IMR-90 (cell line): ENCODE measurements at regions not wholly inside any gene's neighbourhood (a gene's known extent, or its start where the extent isn't known, plus 50 kb on each side); places are given as distances from the start of the nearest gene placed in this dataset.

Source experiments
- ATAC-seq: fragments of 200-7000 bp; cut with Tn5 transposase; 2 replicates; pipeline ENCODE4 v1.9.1; 2020; ENCODE audit warnings: low read depth, mild to moderate bottlenecking, moderate library complexity
- BruUV-seq: library from RNA; stranded (reverse); fragments of 400-500 nt; replicated peaks from 2 replicates; lab custom pipeline; 2021; lab: Mats Ljungman, UMichigan
- CTCF ChIA-PET: fragments of 300-600 bp; formaldehyde crosslinking; extraction: SDS; loops from one replicate; lab custom pipeline; 2021; ENCODE audit warnings: antibody characterized with exemption; lab: Yijun Ruan, JAX
- POLR2A ChIA-PET: fragments of 300-600 bp; sonication (Branson Sonifier 250); formaldehyde crosslinking; loops from one replicate; lab custom pipeline; 2022; ENCODE audit warnings: antibody characterized with exemption; ENCODE audit not compliant: unreplicated experiment; lab: Charles Lee
- DNase-seq: peaks from one replicate; pipeline ENCODE4 v3.0.0; 2013
- H2AFZ ChIP-seq: replicated peaks from 2 replicates; pipeline ENCODE3; 2013; ENCODE audit warnings: low read length, mild to moderate bottlenecking; ENCODE audit not compliant: poor library complexity
- H2AK5ac ChIP-seq: 2 replicates; pipeline ENCODE4 v1.6.1; 2013; ENCODE audit warnings: low read depth, low read length, inconsistent platforms
- H2AK9ac ChIP-seq: replicated peaks from 2 replicates; pipeline ENCODE3; 2013; ENCODE audit warnings: mild to moderate bottlenecking, low read depth, low read length, moderate library complexity; ENCODE audit not compliant: poor library complexity
- H2BK120ac ChIP-seq: 2 replicates; pipeline ENCODE4 v1.6.1; 2013; ENCODE audit warnings: low read depth, low read length, inconsistent platforms
- H2BK15ac ChIP-seq: 3 replicates; pipeline ENCODE4 v1.6.1; 2013; ENCODE audit warnings: low read depth, low read length, inconsistent platforms
- H2BK20ac ChIP-seq: 2 replicates; pipeline ENCODE4 v1.6.1; 2013; ENCODE audit warnings: low read depth, mild to moderate bottlenecking, inconsistent platforms, low read length, moderate library complexity
- H2BK5ac ChIP-seq: 2 replicates; pipeline ENCODE4 v1.6.1; 2013; ENCODE audit warnings: mild to moderate bottlenecking, low read depth, low read length, inconsistent platforms; ENCODE audit not compliant: poor library complexity, severe bottlenecking
- H3K14ac ChIP-seq: replicated peaks from 2 replicates; pipeline ENCODE4 v1.6.1; 2013; ENCODE audit warnings: low read depth, low read length, inconsistent platforms
- H3K18ac ChIP-seq: 2 replicates; pipeline ENCODE4 v1.6.1; 2013; ENCODE audit warnings: low read depth, low read length, control low read depth
- H3K23ac ChIP-seq: 2 replicates; pipeline ENCODE4 v1.6.1; 2013; ENCODE audit warnings: low read depth, low read length, inconsistent platforms
- H3K27ac ChIP-seq: 2 replicates; pipeline ENCODE4 v1.5.1; 2013; ENCODE audit warnings: mild to moderate bottlenecking, control low read depth, low read length; ENCODE audit not compliant: insufficient read depth
- H3K27me3 ChIP-seq: 2 replicates; pipeline ENCODE4 v1.6.1; 2013; ENCODE audit warnings: low read length; ENCODE audit not compliant: control insufficient read depth, insufficient read depth
- H3K36me3 ChIP-seq: 2 replicates; pipeline ENCODE4 v1.6.1; 2013; ENCODE audit warnings: low read length, mixed read lengths; ENCODE audit not compliant: control insufficient read depth, insufficient read depth
- H3K4ac ChIP-seq: 2 replicates; pipeline ENCODE4 v1.6.1; 2013; ENCODE audit warnings: low read depth, low read length, inconsistent platforms
- H3K4me1 ChIP-seq: 2 replicates; pipeline ENCODE4 v1.6.1; 2013; ENCODE audit warnings: low read length, mixed read lengths; ENCODE audit not compliant: control insufficient read depth, insufficient read depth
- H3K4me2 ChIP-seq: 2 replicates; pipeline ENCODE4 v1.6.1; 2013; ENCODE audit warnings: low read depth, mild to moderate bottlenecking, control low read depth, low read length, moderate library complexity
- H3K4me3 ChIP-seq: 2 replicates; pipeline ENCODE4 v1.5.1; 2013; ENCODE audit warnings: low read depth, mild to moderate bottlenecking, control low read depth, low read length, moderate library complexity; ENCODE audit not compliant: insufficient read depth
- H3K56ac ChIP-seq: 2 replicates; pipeline ENCODE4 v1.6.1; 2013; ENCODE audit warnings: low read length, inconsistent platforms; ENCODE audit not compliant: insufficient read depth; ENCODE audit errors: extremely low read depth
- H3K79me1 ChIP-seq, 2 experiments: 2 replicates each; pipeline ENCODE4 v1.6.1; 2013; ENCODE audit warnings: low read length in 2 of 2, inconsistent platforms in 1 of 2, low read depth in 1 of 2
- H3K9ac ChIP-seq: 2 replicates; pipeline ENCODE4 v1.6.1; 2013; ENCODE audit warnings: low read depth, low read length, control low read depth
- H3K9me1 ChIP-seq: 2 replicates; pipeline ENCODE4 v1.6.1; 2013; ENCODE audit warnings: low read length, inconsistent platforms; ENCODE audit not compliant: insufficient read depth
- H3K9me3 ChIP-seq: 2 replicates; pipeline ENCODE4 v1.6.1; 2013; ENCODE audit warnings: low read length; ENCODE audit not compliant: control insufficient read depth, insufficient read depth
- H4K20me1 ChIP-seq: 2 replicates; pipeline ENCODE4 v1.6.1; 2013; ENCODE audit warnings: low read length, inconsistent platforms; ENCODE audit not compliant: insufficient read depth
- H4K5ac ChIP-seq: 2 replicates; pipeline ENCODE4 v1.6.1; 2013; ENCODE audit warnings: mild to moderate bottlenecking, low read depth, low read length, control low read depth
- H4K8ac ChIP-seq, 2 experiments: 2 replicates each; pipeline ENCODE4 v1.6.1; 2013; ENCODE audit warnings: low read depth in 2 of 2, low read length in 2 of 2, control low read depth in 1 of 2, inconsistent platforms in 1 of 2
- H4K91ac ChIP-seq: 2 replicates; pipeline ENCODE4 v1.6.1; 2013; ENCODE audit warnings: low read depth, low read length, inconsistent platforms; ENCODE audit not compliant: insufficient read depth
- BHLHE40 ChIP-seq: fragments of 150-350 bp; IDR thresholded peaks from 2 replicates; pipeline ENCODE4 v1.6.1; 2016; ENCODE audit warnings: mild to moderate bottlenecking, low read depth, low read length
- CEBPB ChIP-seq: IDR thresholded peaks from 2 replicates; pipeline ENCODE4 v1.6.1; 2012; ENCODE audit warnings: low read depth, low read length, improper control_type of control experiment
- CTCF ChIP-seq: conservative IDR thresholded peaks from 2 replicates; pipeline ENCODE4 v1.5.1; 2012; ENCODE audit warnings: mild to moderate bottlenecking, low read depth, low read length, improper control_type of control experiment
- FOS ChIP-seq: fragments of 150-350 bp; IDR thresholded peaks from 2 replicates; pipeline ENCODE4 v1.6.1; 2016; ENCODE audit warnings: low read depth, low read length
- MAZ ChIP-seq: IDR thresholded peaks from 2 replicates; pipeline ENCODE4 v1.6.1; 2012; ENCODE audit warnings: low read depth, mild to moderate bottlenecking, low read length, improper control_type of control experiment, moderate library complexity, borderline replicate concordance
- MXI1 ChIP-seq: IDR thresholded peaks from 2 replicates; pipeline ENCODE4 v1.6.1; 2012; ENCODE audit warnings: low read depth, mild to moderate bottlenecking, low read length, moderate library complexity, borderline replicate concordance
- NFE2L2 ChIP-seq: fragments of 150-350 bp; IDR thresholded peaks from 2 replicates; pipeline ENCODE4 v1.6.1; 2016; ENCODE audit warnings: low read depth, mild to moderate bottlenecking, low read length
- POLR2A ChIP-seq: IDR thresholded peaks from 2 replicates; pipeline ENCODE4 v1.6.1; 2012; ENCODE audit warnings: mild to moderate bottlenecking, low read depth, low read length
- RFX5 ChIP-seq: IDR thresholded peaks from 2 replicates; pipeline ENCODE4 v1.8.0; 2012; ENCODE audit warnings: low read depth, mild to moderate bottlenecking, low read length, moderate library complexity
- SMC3 ChIP-seq: fragments of 150-350 bp; IDR thresholded peaks from 2 replicates; pipeline ENCODE4 v1.6.1; 2016; ENCODE audit warnings: low read depth, mild to moderate bottlenecking, antibody characterized with exemption, low read length, moderate library complexity
- WGBS, 2 experiments: methylation state at CpG; one replicate each; pipeline versions ENCODE4 v1.1.5 to v1.1.7; 2013; ENCODE audit warnings: missing lambda C conversion rate in 2 of 2; ENCODE audit not compliant: insufficient read length in 1 of 2; ENCODE audit errors: extremely low coverage in 2 of 2; 5-methylcytosine and 5-hydroxymethylcytosine counted together
- dilution Hi-C: fragments of 300-500 bp; cut with HindIII; formaldehyde crosslinking; loops from one replicate; pipeline ENCODE4 v1.14.3; 2018; ENCODE audit warnings: low sequenced_read_pairs; ENCODE audit not compliant: unreplicated experiment
- in situ Hi-C: fragments of 300-500 bp; cut with MboI; formaldehyde crosslinking; loops from 3 replicates; pipeline ENCODE4 v1.14.3; 2019; ENCODE audit warnings: low sequenced_read_pairs, inconsistent platforms, mixed read lengths
- intact Hi-C: fragments of 100-400 bp; cut with micrococcal nuclease; formaldehyde crosslinking; loops from 2 replicates; pipeline ENCODE4 v1.10.0; 2022
- TF ChIP-seq, protein P1 (sequence below): fragments of 150-350 bp; IDR thresholded peaks from 2 replicates; pipeline ENCODE4 v1.6.1; 2017; ENCODE audit warnings: mild to moderate bottlenecking, antibody characterized with exemption, low read length, low read depth
- TF ChIP-seq, protein P2 (sequence below): fragments of 150-350 bp; IDR thresholded peaks from 2 replicates; pipeline ENCODE4 v1.6.1; 2016; ENCODE audit warnings: low read depth, mild to moderate bottlenecking, low read length, moderate library complexity, borderline replicate concordance

DNA sequence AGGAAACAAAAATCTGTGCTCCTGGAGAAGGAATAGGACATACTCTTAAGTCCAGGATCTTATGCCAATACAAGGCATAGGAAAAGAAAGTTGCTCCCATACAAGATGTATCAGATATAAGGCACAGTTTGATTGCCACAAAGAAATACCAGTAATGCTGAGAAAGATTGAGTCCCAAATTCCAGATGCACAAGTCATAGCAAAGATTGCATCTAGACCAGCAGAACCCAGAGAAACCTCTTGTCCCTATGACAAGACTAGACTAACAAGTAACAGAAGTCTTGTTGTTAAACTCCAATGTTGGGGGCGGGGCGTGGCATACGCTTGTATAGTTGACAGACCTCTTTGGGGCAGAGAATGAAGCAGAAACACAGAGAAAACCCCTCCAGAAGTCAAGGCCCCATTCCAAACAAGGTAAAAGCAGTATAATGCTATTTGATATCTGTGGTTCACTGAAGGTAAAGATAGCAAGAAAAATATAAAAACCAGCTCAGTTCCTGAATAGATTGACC lies 671.5 kb upstream of the GRIA3 start:
- H3K4ac ChIP-seq: no peak overlapping the region
- no peaks in the 10 kb centered on the region for H4K20me1 ChIP-seq
- no peak overlapping the region for H3K27ac ChIP-seq
- H3K14ac ChIP-seq: no peak overlapping the region
- POLR2A ChIA-PET: no interaction called here
- WGBS, 2 experiments: no CpG with 5 or more reads among the region's 3 CpGs
- no peak overlapping the region for H2BK20ac ChIP-seq
- no peak overlapping the region for H3K4me3 ChIP-seq
- no peak overlapping the region for H2BK120ac ChIP-seq
- H3K9me3 ChIP-seq: no peaks in the 10 kb centered on the region
- intact Hi-C loops (no loop called here), in situ Hi-C loops (no loop called here), dilution Hi-C loops (no loop called here)
- H2BK15ac ChIP-seq: no peak overlapping the region
- no peak overlapping the region for H2AK5ac ChIP-seq
- no peak overlapping the region for H2AFZ ChIP-seq
- TF ChIP-seq CTCF (no peak), MXI1 (no peak), BHLHE40 (no peak), CEBPB (no peak), NFE2L2 (no peak), RFX5 (no peak), SMC3 (no peak), POLR2A (no peak), MAZ (no peak), FOS (no peak)
- TF ChIP-seq, protein P1, sequence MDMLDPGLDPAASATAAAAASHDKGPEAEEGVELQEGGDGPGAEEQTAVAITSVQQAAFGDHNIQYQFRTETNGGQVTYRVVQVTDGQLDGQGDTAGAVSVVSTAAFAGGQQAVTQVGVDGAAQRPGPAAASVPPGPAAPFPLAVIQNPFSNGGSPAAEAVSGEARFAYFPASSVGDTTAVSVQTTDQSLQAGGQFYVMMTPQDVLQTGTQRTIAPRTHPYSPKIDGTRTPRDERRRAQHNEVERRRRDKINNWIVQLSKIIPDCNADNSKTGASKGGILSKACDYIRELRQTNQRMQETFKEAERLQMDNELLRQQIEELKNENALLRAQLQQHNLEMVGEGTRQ: no peak
- TF ChIP-seq, protein P2, sequence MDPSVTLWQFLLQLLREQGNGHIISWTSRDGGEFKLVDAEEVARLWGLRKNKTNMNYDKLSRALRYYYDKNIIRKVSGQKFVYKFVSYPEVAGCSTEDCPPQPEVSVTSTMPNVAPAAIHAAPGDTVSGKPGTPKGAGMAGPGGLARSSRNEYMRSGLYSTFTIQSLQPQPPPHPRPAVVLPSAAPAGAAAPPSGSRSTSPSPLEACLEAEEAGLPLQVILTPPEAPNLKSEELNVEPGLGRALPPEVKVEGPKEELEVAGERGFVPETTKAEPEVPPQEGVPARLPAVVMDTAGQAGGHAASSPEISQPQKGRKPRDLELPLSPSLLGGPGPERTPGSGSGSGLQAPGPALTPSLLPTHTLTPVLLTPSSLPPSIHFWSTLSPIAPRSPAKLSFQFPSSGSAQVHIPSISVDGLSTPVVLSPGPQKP: no peak
- no peak overlapping the region for H2AK9ac ChIP-seq
- H3K4me1 ChIP-seq: no peaks in the 10 kb centered on the region
- no peak for ATAC-seq
- no peak overlapping the region for H3K4me2 ChIP-seq
- H3K56ac ChIP-seq: no peak overlapping the region
- CTCF ChIA-PET: no interaction called here
- no peak overlapping the region for H3K9ac ChIP-seq
- no peak overlapping the region for H3K23ac ChIP-seq
- H3K27me3 ChIP-seq: no peaks in the 10 kb centered on the region
- H3K79me1 ChIP-seq: no peaks in the 10 kb centered on the region
- BruUV-seq: no TSS peak
- no peaks in the 10 kb centered on the region for H3K36me3 ChIP-seq
- H2BK5ac ChIP-seq: no peak overlapping the region
- H4K91ac ChIP-seq: no peak overlapping the region
- H3K18ac ChIP-seq: no peak overlapping the region
- H4K5ac ChIP-seq: no peak overlapping the region
- no peak overlapping the region for H4K8ac ChIP-seq
- DNase-seq: no peak
- no peaks in the 10 kb centered on the region for H3K9me1 ChIP-seq
